ENCODE measurements at regions not wholly inside any gene's neighbourhood (a gene's known extent, or its start where the extent isn't known, plus 50 kb on each side); places are given as distances from the start of the nearest gene placed in this dataset.

DNA sequence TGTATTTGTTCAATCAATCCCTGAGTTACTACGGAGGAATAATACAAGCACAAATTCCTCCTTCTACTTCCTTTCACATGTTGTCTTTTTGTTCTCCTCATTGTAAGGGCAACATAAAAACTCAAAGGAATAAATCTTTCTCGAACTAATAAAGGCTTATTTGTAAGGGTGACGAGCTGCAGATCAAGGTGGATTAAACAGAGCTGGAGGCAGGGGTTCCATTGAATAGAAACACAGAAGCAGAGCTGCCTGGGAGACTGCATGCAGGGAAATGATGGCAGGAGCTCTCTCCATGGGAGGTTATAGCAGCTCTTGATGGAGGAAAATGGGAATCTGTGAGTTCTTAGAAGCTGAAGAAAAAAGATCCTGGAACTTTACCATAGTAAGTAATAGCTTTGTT, 160.2 kb downstream of the CYYR1 start:
- no peak for DNase-seq

- no peak for DNase-seq
Measured at GRCh38 chr21:26409735-26410134, 163.4 kb downstream of the CYYR1 start.

DNA sequence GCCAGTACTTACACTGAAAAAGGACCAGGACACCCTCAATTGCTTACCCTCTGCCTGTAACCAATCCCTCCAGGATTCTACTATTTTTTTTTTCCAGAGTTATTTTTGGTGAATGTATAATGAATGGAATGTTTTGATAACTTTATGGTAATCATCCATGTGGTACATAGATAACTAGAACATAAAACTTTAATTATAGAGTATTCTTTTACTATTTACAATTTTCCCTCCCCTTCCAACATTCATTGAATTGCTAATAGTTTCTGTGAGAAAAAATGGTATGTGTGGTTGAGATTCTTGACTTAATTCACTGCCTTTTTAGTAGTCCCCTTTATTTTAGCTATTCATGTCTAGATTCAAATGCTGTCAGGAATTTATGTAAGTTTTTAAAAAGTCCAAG, 164.6 kb downstream of the CYYR1 start:
- no peak for DNase-seq

DNA sequence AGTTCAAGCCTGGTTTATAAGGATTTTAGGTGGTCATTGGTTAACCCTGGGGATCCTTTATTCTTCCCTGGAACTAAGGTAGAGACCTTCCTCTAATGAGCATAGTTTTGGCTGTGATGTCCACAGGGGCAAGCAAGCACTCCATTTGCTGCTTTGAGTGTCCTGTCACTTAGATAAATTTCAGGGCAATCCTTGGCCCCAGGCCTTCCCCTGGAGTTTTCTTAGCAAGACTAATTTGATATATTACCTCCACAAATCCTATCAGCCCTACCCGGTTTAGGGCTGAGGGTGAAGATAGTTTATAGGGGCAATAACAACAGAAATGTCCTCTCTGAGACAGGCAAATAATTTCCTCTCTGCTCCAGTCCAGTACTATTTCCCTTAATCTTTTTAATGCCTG, 166.6 kb downstream of the CYYR1 start:
- DNase-seq, result no peak

GRCh38 chr21:26405735-26406361, 167.2 kb downstream of the CYYR1 start:
- DNase-seq, result peak; percentile 6

DNA sequence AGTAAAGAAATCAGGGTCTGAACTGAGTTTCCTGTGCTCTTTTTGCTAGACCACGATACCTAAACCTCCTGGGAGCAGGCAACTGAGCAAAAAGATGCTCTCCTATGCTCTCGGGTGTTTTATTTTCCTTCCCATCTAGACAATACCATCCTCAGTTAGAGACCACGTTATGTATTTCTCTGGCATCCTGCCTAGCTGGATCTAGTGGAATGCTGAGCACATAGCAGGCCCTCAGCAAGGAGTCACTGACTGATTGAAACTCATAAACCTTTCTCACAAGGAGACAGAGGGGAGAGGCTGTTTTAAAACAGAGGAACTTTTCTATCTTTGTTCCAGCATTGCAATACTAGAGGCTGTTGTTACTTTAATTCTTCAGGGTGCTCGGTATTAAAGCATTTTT, 168.0 kb downstream of the CYYR1 start:
- DNase-seq, result no peak

DNA sequence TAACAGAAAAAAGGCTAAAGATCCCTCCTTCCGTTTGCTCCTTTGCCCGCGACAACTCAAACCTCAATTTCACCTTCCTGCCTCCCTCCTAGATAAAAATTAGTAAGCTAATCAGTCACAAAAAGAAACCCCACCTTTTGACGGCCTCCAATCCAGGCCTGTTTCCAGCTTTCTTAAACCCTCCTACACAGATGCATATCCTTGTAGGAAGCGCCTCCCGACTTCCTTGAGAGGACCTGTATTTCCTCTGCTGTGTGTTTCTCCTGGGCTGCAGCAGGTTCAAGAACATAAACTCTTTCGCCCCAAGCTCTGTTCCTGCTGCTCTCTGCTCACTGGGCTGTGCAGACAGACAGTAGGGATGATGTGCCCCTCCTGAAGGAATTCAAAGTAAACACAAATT, 168.8 kb downstream of the CYYR1 start:
- DNase-seq, result no peak

GRCh38 chr21:26403321-26403720, 169.8 kb downstream of the CYYR1 start:
- no peak for DNase-seq

GRCh38 chr21:26397545-26397944, 175.5 kb downstream of the CYYR1 start:
- DNase-seq, result no peak

- DNase-seq, result no peak
Measured at GRCh38 chr21:26394341-26394740, 178.7 kb downstream of the CYYR1 start.

DNA sequence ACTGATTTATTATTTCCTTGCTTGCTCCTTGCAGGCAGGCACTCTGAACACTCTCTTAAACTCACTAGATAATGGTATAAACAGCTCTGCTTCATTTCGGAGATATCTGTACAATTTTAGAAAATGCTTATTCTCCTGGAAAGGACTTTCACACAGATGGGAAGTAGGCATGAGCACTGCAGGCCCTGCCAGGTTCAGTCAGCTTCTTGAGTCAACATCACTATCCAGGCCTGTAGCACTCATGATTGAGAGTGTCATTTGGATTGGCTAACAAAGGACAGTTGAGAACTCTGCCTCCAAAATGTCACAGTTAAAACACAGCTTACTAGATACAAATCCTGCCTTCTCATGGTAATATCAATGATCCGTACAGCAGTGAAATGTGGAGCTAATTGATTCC, 181.9 kb downstream of the CYYR1 start:
- no peak for DNase-seq

- DNase-seq, result no peak
Measured at GRCh38 chr21:26389971-26390641, 183.0 kb downstream of the CYYR1 start.

- DNase-seq, result no peak
Measured at GRCh38 chr21:26388731-26389231, 184.3 kb downstream of the CYYR1 start.

DNA sequence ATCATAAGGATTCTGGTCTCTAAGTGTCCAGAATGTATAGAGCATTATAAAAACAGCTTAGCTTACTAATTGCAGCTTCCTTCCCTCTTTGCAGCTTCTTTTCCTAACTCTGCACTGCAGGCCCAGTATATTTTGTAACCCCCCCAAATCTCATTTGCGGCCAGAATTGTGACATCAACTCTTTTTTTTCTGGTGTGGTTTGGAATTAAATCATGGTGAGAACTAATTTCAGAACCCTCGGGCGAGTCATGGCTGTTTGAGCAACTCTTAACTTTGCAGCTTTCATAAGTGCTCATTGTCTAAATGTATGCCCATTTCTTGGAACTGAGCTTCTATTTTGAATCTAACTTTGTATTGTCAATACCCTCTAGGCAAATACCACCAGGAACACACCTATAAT, 187.4 kb downstream of the CYYR1 start:
- DNase-seq, result no peak

GRCh38 chr21:26379561-26379960, 193.5 kb downstream of the CYYR1 start:
- DNase-seq, result no peak

DNA sequence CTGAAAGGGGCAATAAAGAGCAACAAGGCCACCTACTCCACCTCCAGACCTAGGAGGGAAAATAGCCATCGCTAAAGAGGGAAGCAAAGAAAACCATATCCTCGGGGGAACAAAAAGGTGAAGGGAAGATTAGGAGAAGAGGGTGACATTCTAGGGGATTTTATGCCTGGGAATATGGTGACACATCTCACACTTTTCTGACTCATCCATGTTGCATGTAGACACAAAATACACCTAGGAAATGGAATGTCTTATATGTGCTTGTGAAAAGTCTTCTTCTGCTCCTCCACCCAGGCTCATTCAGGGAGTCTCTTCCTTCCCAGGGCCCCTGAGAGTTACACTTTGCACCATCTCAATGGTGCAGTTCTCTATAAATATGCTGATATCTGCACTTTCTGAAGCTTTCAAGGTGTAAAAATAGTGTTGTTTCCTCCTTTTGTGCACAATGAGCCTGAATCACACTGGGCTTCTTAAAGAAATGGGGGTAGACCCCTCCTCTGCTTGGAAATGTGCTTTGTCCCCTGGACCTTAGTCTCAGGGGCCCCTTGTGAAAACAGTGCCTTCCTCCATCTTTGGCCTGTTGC, 195.9 kb downstream of the CYYR1 start:
- no peak for DNase-seq

- DNase-seq, result no peak
Measured at GRCh38 chr21:26374817-26375216, 198.3 kb downstream of the CYYR1 start.

DNA sequence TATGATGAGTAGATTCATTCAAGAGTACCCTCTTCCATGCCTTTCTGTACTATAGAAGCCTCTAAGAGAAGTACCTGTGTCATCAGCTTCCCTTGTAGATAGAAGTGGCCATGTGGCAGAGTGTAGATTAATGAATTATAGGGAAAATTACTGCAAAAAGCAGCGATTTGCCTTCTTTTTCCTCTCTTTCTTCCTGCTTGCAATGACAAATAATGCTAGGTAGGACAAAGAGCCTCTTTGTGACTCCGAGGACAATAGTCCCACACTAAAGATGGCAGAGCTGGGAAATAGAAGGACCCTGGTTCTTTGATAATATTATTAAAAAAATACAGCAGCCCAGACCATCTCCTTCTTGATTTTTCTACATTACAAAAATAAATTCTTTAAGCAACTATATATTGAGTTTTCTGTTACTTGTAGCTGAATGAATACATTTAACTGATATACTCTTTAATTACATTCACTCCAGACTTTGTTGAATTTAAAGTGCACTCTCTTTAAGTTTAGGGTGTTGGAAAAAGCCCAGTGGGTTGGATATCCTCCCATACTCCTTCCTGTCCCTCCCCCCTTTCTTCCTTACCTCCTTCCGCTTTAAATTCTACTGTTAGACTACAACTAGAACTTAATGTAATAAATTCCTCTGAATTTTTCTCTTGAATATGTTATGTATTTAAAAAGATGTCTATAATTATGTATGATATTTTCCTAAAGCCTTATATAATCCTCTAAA, 198.2 kb upstream of the APP start:
- DNase-seq, result no peak

DNA sequence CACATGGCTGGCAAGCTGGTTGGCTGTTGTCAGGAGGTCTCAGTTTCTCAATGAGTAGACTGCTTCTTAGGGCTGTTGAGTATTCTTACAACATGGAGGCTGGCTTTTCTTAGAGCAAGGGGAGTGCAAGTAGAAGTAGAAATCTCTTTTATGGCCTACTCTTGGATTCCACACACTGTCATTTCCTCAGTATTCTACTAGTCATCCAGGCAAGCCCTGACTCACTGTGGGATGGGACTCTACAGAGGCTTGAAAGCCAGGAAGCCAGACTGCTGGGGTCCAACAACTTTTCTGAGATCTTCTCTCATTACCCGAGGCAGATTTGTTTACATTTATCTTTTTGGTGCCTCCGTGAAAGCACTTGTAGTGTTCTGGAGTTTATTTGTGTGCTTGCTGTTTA, 196.2 kb upstream of the APP start:
- DNase-seq, result no peak

DNA sequence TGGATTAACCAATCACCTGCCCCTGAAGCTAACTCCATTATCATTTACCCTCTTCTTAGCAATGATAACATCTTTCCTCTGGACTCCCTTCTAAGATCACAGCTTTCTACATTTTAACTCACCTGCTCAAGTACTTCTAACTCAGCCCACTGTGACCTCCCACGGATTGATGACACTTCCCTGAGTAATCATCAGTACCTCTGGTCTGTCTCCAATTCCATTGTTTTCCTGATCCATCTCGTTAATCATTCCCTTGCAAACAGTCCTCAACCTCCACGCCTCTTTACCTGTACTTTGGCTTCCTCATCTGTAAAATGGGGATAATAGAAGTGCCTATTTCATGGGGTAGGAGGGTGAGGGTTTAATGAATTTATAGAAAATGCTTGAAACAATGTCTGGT, 195.3 kb upstream of the APP start:
- no peak for DNase-seq

DNA sequence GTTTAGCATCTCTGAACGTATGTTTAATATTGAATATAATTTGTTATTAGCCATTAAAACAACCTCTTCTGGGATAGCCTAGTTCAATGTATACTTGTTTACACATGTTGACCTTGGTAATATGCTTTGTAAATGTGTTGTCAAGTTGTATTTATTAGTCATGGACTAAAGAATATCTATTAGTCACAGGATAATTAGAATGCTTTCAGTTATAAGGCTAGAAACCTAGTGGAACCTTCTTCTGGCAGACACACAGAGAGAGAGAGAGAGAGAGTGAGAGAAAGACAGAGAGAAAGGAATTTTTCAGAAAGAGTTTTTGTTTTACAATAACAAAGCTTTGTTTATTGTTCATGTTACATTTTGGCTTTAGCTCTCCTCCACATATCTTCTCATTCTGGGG, 181.1 kb upstream of the APP start:
- DNase-seq, result no peak

- no peak for DNase-seq
Measured at GRCh38 chr21:26332867-26333266, 162.3 kb upstream of the APP start.

DNA sequence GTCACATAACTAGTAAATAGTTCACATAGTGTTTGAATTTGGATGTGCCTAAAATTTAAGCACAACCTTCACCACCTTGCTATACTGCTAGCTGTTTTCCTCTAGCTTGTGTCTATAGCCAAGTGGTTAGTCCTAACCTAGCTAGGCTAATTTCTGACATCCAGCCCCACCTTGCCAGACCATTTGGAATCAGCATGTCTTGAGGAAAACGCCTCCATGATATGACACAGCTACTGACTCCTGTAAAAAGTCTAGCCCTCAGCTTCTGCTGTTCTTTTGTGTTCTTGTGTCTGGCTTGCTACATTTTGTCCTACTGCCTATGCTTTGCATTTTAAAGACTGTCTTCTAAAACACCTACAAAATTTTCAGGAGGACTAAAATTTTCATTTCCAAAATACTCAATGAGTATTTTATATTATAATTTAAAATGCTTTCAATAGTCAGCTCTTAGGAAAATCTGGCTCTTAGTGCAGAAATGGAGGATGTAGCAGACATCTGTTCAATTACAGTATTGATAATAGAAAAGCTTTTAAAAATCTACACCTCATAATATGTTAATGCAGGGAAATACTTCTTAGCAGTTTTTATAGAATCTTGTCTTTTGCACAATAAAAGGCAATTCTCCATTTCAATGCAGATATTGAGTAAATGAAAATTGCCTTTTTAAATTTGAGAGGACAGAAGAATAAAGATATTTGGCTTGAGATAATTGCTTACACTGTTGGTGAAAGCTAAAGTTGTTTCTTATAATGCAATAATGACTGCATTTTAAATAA, 160.8 kb upstream of the APP start:
- DNase-seq, result no peak
